Prostate gland (tissue), 2 donors: ENCODE measurements at regions not wholly inside any gene's neighbourhood (a gene's known extent, or its start where the extent isn't known, plus 50 kb on each side); places are given as distances from the start of the nearest gene placed in this dataset.
"Not testable (repeated sequence)": the region's sequence is repeated elsewhere in the genome, so short reads cannot be mapped to it uniquely, and the experiment has no call there.

Source experiments
- DNase-seq: peaks from one replicate; pipeline ENCODE4 v3.0.0-alpha.2; 2019; ENCODE audit warnings: low spot score
- H3K27ac ChIP-seq, 2 donors: fragments of 200-600 bp; sonication (generic); 2 replicates each; pipeline ENCODE4 v1.5.1; 2017 to 2019
- H3K27me3 ChIP-seq: fragments of 200-600 bp; sonication (generic); replicated peaks from 2 replicates; pipeline ENCODE4 v1.5.1; 2019; ENCODE audit not compliant: insufficient read depth
- H3K36me3 ChIP-seq, 2 donors: fragments of 200-600 bp; sonication (generic); 1 replicate in 1 of 2; 2 replicates in 1 of 2; pipeline versions ENCODE4 v1.5.1 to v1.8.1; 2017 to 2019
- H3K4me1 ChIP-seq: fragments of 200-600 bp; sonication (generic); replicated peaks from 2 replicates; pipeline ENCODE4 v1.5.1; 2019
- H3K4me3 ChIP-seq, 2 donors: fragments of 200-600 bp; sonication (generic); 2 replicates each; pipeline ENCODE4 v1.5.1; 2017 to 2019
- H3K9me3 ChIP-seq: fragments of 200-600 bp; sonication (generic); 2 replicates; pipeline ENCODE4 v1.5.1; 2017
- CTCF ChIP-seq, 4 experiments: fragments of 200-600 bp in 2 of 4; fragments of 450-650 bp in 2 of 4; sonication (generic) in 2 of 4; IDR thresholded peaks; 1 replicate in 3 of 4; 2 replicates in 1 of 4; pipeline ENCODE4 v1.5.1; 2016 to 2019; ENCODE audit warnings: antibody characterized with exemption in 4 of 4, mild to moderate bottlenecking in 2 of 4, moderate library complexity in 2 of 4
- POLR2A ChIP-seq: fragments of 450-650 bp; IDR thresholded peaks from one replicate; pipeline ENCODE4 v1.6.1; 2016; ENCODE audit warnings: antibody characterized with exemption, mild to moderate bottlenecking
- POLR2AphosphoS5 ChIP-seq: sonication (generic); formaldehyde crosslinking; IDR thresholded peaks from one replicate; pipeline ENCODE4 v1.6.1; 2017; ENCODE audit warnings: antibody characterized with exemption
- WGBS: methylation state at CpG from one replicate; pipeline ENCODE4 v1.1.5; 2018; 5-methylcytosine and 5-hydroxymethylcytosine counted together
- intact Hi-C: fragments of 100-400 bp; cut with DNase I; formaldehyde crosslinking; loops from one replicate; pipeline ENCODE4 v1.14.2; 2022

- no peaks in the 10 kb centered on the region for H3K9me3 ChIP-seq
- intact Hi-C loops, result no loop called here
- no peak for DNase-seq
- WGBS, result 13% methylated on average over 2 of the region's 2 CpGs
- H3K27ac ChIP-seq, result no peak overlapping the region
- H3K27me3 ChIP-seq, result no peaks in the 10 kb centered on the region
- H3K4me3 ChIP-seq, result no peak overlapping the region
- no peaks in the 10 kb centered on the region for H3K36me3 ChIP-seq
- TF ChIP-seq POLR2AphosphoS5 (no peak), CTCF (IDR thresholded peaks at IDR 0.05) (no peak), POLR2A (no peak)
- H3K4me1 ChIP-seq, result no peaks in the 10 kb centered on the region
Observed at GRCh38 chr13:108056278-108056677, 159.1 kb downstream of the LIG4 start.

GRCh38 chr13:108049211-108049610 is 166.1 kb downstream of the LIG4 start:
- H3K27ac ChIP-seq, result no peak overlapping the region
- no peak for DNase-seq
- no peak for TF ChIP-seq POLR2A
- TF ChIP-seq CTCF (IDR thresholded peaks at IDR 0.05), result no peak
- no peak for TF ChIP-seq POLR2AphosphoS5
- H3K4me1 ChIP-seq, result no peaks in the 10 kb centered on the region
- intact Hi-C loops, result no loop called here
- H3K9me3 ChIP-seq, result no peaks in the 10 kb centered on the region
- H3K4me3 ChIP-seq, result no peak overlapping the region
- WGBS, result 30% methylated on average over 4 of the region's 4 CpGs
- H3K27me3 ChIP-seq, result no peaks in the 10 kb centered on the region
- H3K36me3 ChIP-seq, result no peaks in the 10 kb centered on the region

GRCh38 chr13:108044954-108045353 is 170.4 kb downstream of the LIG4 start:
- H3K27me3 ChIP-seq, result no peaks in the 10 kb centered on the region
- intact Hi-C loops, result no loop called here
- H3K27ac ChIP-seq, result no peak overlapping the region
- no peak overlapping the region for H3K4me3 ChIP-seq
- DNase-seq, result no peak
- TF ChIP-seq CTCF (IDR thresholded peaks at IDR 0.05) (no peak), POLR2AphosphoS5 (no peak), POLR2A (no peak)
- no peaks in the 10 kb centered on the region for H3K4me1 ChIP-seq
- H3K36me3 ChIP-seq, result no peaks in the 10 kb centered on the region
- no peaks in the 10 kb centered on the region for H3K9me3 ChIP-seq
- WGBS, result 32% methylated on average over 1 of the region's 1 CpG

GRCh38 chr13:108042866-108043265 is 172.5 kb downstream of the LIG4 start:
- intact Hi-C loops, H3K9me3 ChIP-seq, H3K27ac ChIP-seq, H3K36me3 ChIP-seq, DNase-seq, H3K4me1 ChIP-seq, H3K4me3 ChIP-seq, H3K27me3 ChIP-seq: not testable (repeated sequence)
- WGBS, result 65% methylated on average over 6 of the region's 6 CpGs

- 87% methylated on average over 1 of the region's 1 CpG for WGBS
- TF ChIP-seq CTCF (IDR thresholded peaks at IDR 0.05) (no peak), POLR2A (no peak), POLR2AphosphoS5 (no peak)
- H3K4me1 ChIP-seq, result no peaks in the 10 kb centered on the region
- no peak overlapping the region for H3K4me3 ChIP-seq
- no peaks in the 10 kb centered on the region for H3K36me3 ChIP-seq
- H3K9me3 ChIP-seq, result no peaks in the 10 kb centered on the region
- no peak overlapping the region for H3K27ac ChIP-seq
- intact Hi-C loops, result no loop called here
- DNase-seq, result no peak
- H3K27me3 ChIP-seq, result no peaks in the 10 kb centered on the region
Observed at GRCh38 chr13:108037348-108037747, 178.0 kb downstream of the LIG4 start.
